LHCN-M2 (cell line): ENCODE measurements at regions not wholly inside any gene's neighbourhood (a gene's known extent, or its start where the extent isn't known, plus 50 kb on each side); places are given as distances from the start of the nearest gene placed in this dataset.
A peak's percentile ranks its signal among the peaks of the same experiment; 100 is the strongest.

Source experiments
- DNase-seq: peaks from one replicate; pipeline ENCODE4 v3.0.0-alpha.2; 2012; ENCODE audit warnings: low read depth

- DNase-seq = no peak
Measured at GRCh38 chr13:50355797-50356196, 340.6 kb downstream of the KCNRG start.

- no peak for DNase-seq
Measured at GRCh38 chr13:50357136-50357535, 341.9 kb downstream of the KCNRG start.

- DNase-seq = peak; percentile 66
Measured at GRCh38 chr13:50357586-50358118, 342.4 kb downstream of the KCNRG start.

GRCh38 chr13:50358231-50359040, 343.2 kb downstream of the KCNRG start:
- no peak for DNase-seq

GRCh38 chr13:50359041-50359367, 343.8 kb downstream of the KCNRG start:
- DNase-seq = no peak

- DNase-seq = no peak
Measured at GRCh38 chr13:50359779-50360178, 344.5 kb downstream of the KCNRG start.

- DNase-seq = no peak
Measured at GRCh38 chr13:50360637-50361036, 345.4 kb downstream of the KCNRG start.

- DNase-seq = no peak
Measured at GRCh38 chr13:50361282-50361681, 346.0 kb downstream of the KCNRG start.

GRCh38 chr13:50365408-50366391, 350.5 kb downstream of the KCNRG start:
- no peak for DNase-seq

GRCh38 chr13:50366488-50367174, 351.4 kb downstream of the KCNRG start:
- DNase-seq = no peak

- no peak for DNase-seq
Measured at GRCh38 chr13:50369646-50370045, 354.4 kb downstream of the KCNRG start.

GRCh38 chr13:50370303-50370950, 355.2 kb downstream of the KCNRG start:
- DNase-seq = no peak

GRCh38 chr13:50374517-50374916, 359.3 kb downstream of the KCNRG start:
- no peak for DNase-seq

- DNase-seq = peak; percentile 94
Measured at GRCh38 chr13:50375792-50376191, 360.5 kb downstream of the KCNRG start.

- no peak for DNase-seq
Measured at GRCh38 chr13:50376895-50377575, 361.8 kb downstream of the KCNRG start.

- DNase-seq = no peak
Measured at GRCh38 chr13:50377726-50378270, 362.6 kb downstream of the KCNRG start.

- DNase-seq = no peak
Measured at GRCh38 chr13:50378509-50379044, 363.3 kb downstream of the KCNRG start.

- no peak for DNase-seq
Measured at GRCh38 chr13:50379584-50379983, 364.3 kb downstream of the KCNRG start.

GRCh38 chr13:50380905-50381304, 365.7 kb downstream of the KCNRG start:
- no peak for DNase-seq

- DNase-seq = no peak
Measured at GRCh38 chr13:50382511-50382910, 367.3 kb downstream of the KCNRG start.
